NCI-H1694 treated with DMSO at 0.1 percent for 48 hours (cell line): ENCODE measurements at regions not wholly inside any gene's neighbourhood (a gene's known extent, or its start where the extent isn't known, plus 50 kb on each side); places are given as distances from the start of the nearest gene placed in this dataset.
"Not testable (repeated sequence)": the region's sequence is repeated elsewhere in the genome, so short reads cannot be mapped to it uniquely, and the experiment has no call there.

Source experiments
- DNase-seq: peaks from one replicate; lab custom pipeline; 2025; lab: John Stamatoyannopoulos, UW

GRCh38 chr7:65800890-65801341 is 72.0 kb upstream of the VKORC1L1 start:
- no peak for DNase-seq

GRCh38 chr7:65804887-65805286 is 68.0 kb upstream of the VKORC1L1 start:
- DNase-seq = no peak

GRCh38 chr7:65807067-65807466 is 65.8 kb upstream of the VKORC1L1 start:
- not testable (repeated sequence) for DNase-seq

GRCh38 chr7:65809259-65809981 is 63.5 kb upstream of the VKORC1L1 start:
- no peak for DNase-seq

GRCh38 chr7:65809982-65810288 is 62.9 kb upstream of the VKORC1L1 start:
- no peak for DNase-seq

- no peak for DNase-seq
Observed at GRCh38 chr7:65812281-65812680, 60.6 kb upstream of the VKORC1L1 start.

- not testable (repeated sequence) for DNase-seq
Observed at GRCh38 chr7:65814556-65815167, 58.2 kb upstream of the VKORC1L1 start.

- no peak for DNase-seq
Observed at GRCh38 chr7:65820287-65820950, 52.5 kb upstream of the VKORC1L1 start.
